Smooth muscle cell (in vitro differentiated cells): ENCODE measurements at regions not wholly inside any gene's neighbourhood (a gene's known extent, or its start where the extent isn't known, plus 50 kb on each side); places are given as distances from the start of the nearest gene placed in this dataset.

Experiments
- DNase-seq: peaks from one replicate; lab custom pipeline; 2025; ENCODE audit not compliant: unreplicated experiment; lab: John Stamatoyannopoulos, UW
- H2AFZ ChIP-seq: fragments of 200-600 bp; sonication (generic); 2 replicates; pipeline ENCODE4 v1.6.0; 2016; ENCODE audit warnings: antibody characterized with exemption, low read depth, mild to moderate bottlenecking
- H3F3A ChIP-seq: fragments of 200-600 bp; sonication (generic); 2 replicates; pipeline ENCODE4 v1.6.0; 2017; ENCODE audit warnings: antibody characterized with exemption, low read depth
- H3K27ac ChIP-seq: fragments of 200-600 bp; sonication (generic); 2 replicates; pipeline ENCODE4 v1.5.1; 2016; ENCODE audit warnings: low read depth, mild to moderate bottlenecking
- H3K27me3 ChIP-seq: fragments of 200-600 bp; sonication (generic); 2 replicates; pipeline ENCODE4 v1.6.1; 2016; ENCODE audit warnings: low read depth, mild to moderate bottlenecking
- H3K36me3 ChIP-seq: fragments of 200-600 bp; sonication (generic); 2 replicates; pipeline ENCODE4 v1.5.1; 2016; ENCODE audit warnings: low read depth
- H3K4me1 ChIP-seq: fragments of 200-600 bp; sonication (generic); 2 replicates; pipeline ENCODE4 v1.5.1; 2016; ENCODE audit warnings: low read depth
- H3K4me2 ChIP-seq: fragments of 200-600 bp; sonication (generic); 2 replicates; pipeline ENCODE4 v1.6.0; 2016; ENCODE audit warnings: mild to moderate bottlenecking
- H3K4me3 ChIP-seq: fragments of 200-600 bp; sonication (generic); 2 replicates; pipeline ENCODE4 v1.5.1; 2016; ENCODE audit warnings: mild to moderate bottlenecking
- H3K79me2 ChIP-seq: fragments of 200-600 bp; sonication (generic); 2 replicates; pipeline ENCODE4 v1.6.0; 2016; ENCODE audit warnings: low read depth, mild to moderate bottlenecking
- H3K9ac ChIP-seq: fragments of 200-600 bp; sonication (generic); 2 replicates; pipeline ENCODE4 v1.6.0; 2016; ENCODE audit warnings: low read depth
- H3K9me3 ChIP-seq: fragments of 200-600 bp; sonication (generic); replicated peaks from 2 replicates; pipeline ENCODE4 v1.5.1; 2016; ENCODE audit warnings: low read depth
- H4K20me1 ChIP-seq: fragments of 200-600 bp; sonication (generic); 2 replicates; pipeline ENCODE4 v1.6.0; 2016; ENCODE audit warnings: low read depth
- WGBS: methylation state at CpG from one replicate; pipeline ENCODE4 v1.1.7; 2016; ENCODE audit warnings: low lambda C conversion rate; 5-methylcytosine and 5-hydroxymethylcytosine counted together
- TF ChIP-seq, protein P1 (sequence below): fragments of 200-600 bp; sonication (generic); IDR thresholded peaks from 2 replicates; pipeline ENCODE4 v1.5.1; 2017; ENCODE audit warnings: borderline replicate concordance, mild to moderate bottlenecking, antibody characterized with exemption; ENCODE audit not compliant: insufficient read depth, poor library complexity, severe bottlenecking

DNA sequence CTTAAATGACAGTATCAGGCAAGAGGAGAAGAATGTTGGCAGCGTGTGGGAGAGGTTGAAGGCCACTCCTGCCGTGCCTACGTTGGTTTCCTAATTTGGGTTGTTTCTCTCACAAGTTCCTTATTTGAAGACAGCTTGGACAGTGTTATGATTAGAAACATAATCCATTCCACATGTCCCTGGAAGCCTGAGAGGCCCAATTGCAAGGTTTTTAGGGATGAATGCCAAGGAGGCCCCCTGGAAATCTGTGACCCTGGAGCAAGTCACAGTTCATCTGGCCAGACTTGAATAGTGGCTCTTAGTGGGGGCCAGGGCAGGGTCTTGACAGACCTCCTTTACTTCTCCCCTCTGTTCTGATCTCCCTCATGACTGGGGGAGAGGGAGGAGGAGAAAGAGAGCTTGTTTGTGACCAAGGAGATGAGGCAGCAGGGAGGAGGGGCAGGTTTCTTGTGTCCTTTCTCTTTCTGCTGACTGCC lies 584.4 kb upstream of the TBL1XR1 start:
- no peak overlapping the region for H3K9ac ChIP-seq
- no peak overlapping the region for H2AFZ ChIP-seq
- no peak overlapping the region for H3K4me3 ChIP-seq
- no peaks in the 10 kb centered on the region for H3K27me3 ChIP-seq
- H4K20me1 ChIP-seq: no peaks in the 10 kb centered on the region
- H3K4me1 ChIP-seq: no peaks in the 10 kb centered on the region
- H3F3A ChIP-seq: no peaks in the 10 kb centered on the region
- H3K27ac ChIP-seq: no peak overlapping the region
- 23% methylated on average over 3 of the region's 3 CpGs for WGBS
- no peak overlapping the region for H3K4me2 ChIP-seq
- TF ChIP-seq, protein P1, sequence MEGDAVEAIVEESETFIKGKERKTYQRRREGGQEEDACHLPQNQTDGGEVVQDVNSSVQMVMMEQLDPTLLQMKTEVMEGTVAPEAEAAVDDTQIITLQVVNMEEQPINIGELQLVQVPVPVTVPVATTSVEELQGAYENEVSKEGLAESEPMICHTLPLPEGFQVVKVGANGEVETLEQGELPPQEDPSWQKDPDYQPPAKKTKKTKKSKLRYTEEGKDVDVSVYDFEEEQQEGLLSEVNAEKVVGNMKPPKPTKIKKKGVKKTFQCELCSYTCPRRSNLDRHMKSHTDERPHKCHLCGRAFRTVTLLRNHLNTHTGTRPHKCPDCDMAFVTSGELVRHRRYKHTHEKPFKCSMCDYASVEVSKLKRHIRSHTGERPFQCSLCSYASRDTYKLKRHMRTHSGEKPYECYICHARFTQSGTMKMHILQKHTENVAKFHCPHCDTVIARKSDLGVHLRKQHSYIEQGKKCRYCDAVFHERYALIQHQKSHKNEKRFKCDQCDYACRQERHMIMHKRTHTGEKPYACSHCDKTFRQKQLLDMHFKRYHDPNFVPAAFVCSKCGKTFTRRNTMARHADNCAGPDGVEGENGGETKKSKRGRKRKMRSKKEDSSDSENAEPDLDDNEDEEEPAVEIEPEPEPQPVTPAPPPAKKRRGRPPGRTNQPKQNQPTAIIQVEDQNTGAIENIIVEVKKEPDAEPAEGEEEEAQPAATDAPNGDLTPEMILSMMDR: no peak
- DNase-seq: no peak
- no peaks in the 10 kb centered on the region for H3K9me3 ChIP-seq
- H3K79me2 ChIP-seq: no peaks in the 10 kb centered on the region
- H3K36me3 ChIP-seq: no peaks in the 10 kb centered on the region

DNA sequence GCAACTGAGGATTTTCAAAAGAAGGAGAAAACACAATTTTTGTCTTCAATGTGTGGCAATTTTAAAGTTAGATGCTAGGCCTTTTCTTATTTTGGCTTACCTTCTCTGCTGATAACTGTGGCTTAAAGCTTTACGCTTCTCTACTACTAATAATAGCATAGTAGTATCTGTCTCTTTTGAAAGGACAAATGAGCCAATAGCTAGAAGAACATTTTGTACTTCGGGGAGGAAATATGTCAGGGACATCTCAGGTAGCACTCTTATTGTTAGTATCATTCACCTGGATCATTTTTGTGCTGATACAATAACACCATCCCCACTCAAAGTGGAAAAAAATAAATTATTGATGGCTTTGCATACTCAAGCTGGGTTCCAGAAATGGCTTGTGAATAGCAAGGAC lies 586.1 kb upstream of the TBL1XR1 start:
- no peak overlapping the region for H3K9ac ChIP-seq
- no peak for DNase-seq
- no peak overlapping the region for H2AFZ ChIP-seq
- WGBS: 94% methylated on average over 2 of the region's 2 CpGs
- no peaks in the 10 kb centered on the region for H3K79me2 ChIP-seq
- no peaks in the 10 kb centered on the region for H3K36me3 ChIP-seq
- TF ChIP-seq, protein P1: no peak
- no peaks in the 10 kb centered on the region for H4K20me1 ChIP-seq
- no peaks in the 10 kb centered on the region for H3K4me1 ChIP-seq
- H3K27ac ChIP-seq: no peak overlapping the region
- no peak overlapping the region for H3K4me2 ChIP-seq
- H3K27me3 ChIP-seq: no peaks in the 10 kb centered on the region
- H3F3A ChIP-seq: no peaks in the 10 kb centered on the region
- H3K4me3 ChIP-seq: no peak overlapping the region
- no peaks in the 10 kb centered on the region for H3K9me3 ChIP-seq

DNA sequence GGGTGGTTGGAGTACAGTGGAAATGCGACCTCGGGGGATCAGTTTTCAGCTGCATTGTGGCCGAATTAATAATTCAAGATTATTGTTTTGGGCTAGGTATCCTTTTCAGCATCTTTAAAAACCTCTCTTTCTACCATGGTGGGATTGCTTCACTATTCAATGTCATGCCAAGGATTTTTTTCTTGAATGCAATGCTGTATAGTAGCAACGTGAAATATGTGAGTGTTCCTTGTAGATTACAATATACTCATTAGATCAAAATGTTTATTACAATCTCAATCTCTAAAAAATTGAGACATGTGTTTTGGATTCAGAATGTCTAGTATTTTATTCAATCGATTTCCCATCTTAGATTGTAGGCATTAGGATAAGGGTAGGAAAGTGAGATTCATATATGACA lies 586.5 kb upstream of the TBL1XR1 start:
- H3K9ac ChIP-seq: no peak overlapping the region
- no peaks in the 10 kb centered on the region for H3F3A ChIP-seq
- H4K20me1 ChIP-seq: no peaks in the 10 kb centered on the region
- no peaks in the 10 kb centered on the region for H3K79me2 ChIP-seq
- H3K4me3 ChIP-seq: no peak overlapping the region
- H3K36me3 ChIP-seq: no peaks in the 10 kb centered on the region
- no peaks in the 10 kb centered on the region for H3K9me3 ChIP-seq
- H3K4me2 ChIP-seq: no peak overlapping the region
- no peak overlapping the region for H2AFZ ChIP-seq
- 97% methylated on average over 5 of the region's 5 CpGs for WGBS
- DNase-seq: no peak
- no peak overlapping the region for H3K27ac ChIP-seq
- H3K4me1 ChIP-seq: no peaks in the 10 kb centered on the region
- H3K27me3 ChIP-seq: no peaks in the 10 kb centered on the region
- TF ChIP-seq, protein P1: no peak

DNA sequence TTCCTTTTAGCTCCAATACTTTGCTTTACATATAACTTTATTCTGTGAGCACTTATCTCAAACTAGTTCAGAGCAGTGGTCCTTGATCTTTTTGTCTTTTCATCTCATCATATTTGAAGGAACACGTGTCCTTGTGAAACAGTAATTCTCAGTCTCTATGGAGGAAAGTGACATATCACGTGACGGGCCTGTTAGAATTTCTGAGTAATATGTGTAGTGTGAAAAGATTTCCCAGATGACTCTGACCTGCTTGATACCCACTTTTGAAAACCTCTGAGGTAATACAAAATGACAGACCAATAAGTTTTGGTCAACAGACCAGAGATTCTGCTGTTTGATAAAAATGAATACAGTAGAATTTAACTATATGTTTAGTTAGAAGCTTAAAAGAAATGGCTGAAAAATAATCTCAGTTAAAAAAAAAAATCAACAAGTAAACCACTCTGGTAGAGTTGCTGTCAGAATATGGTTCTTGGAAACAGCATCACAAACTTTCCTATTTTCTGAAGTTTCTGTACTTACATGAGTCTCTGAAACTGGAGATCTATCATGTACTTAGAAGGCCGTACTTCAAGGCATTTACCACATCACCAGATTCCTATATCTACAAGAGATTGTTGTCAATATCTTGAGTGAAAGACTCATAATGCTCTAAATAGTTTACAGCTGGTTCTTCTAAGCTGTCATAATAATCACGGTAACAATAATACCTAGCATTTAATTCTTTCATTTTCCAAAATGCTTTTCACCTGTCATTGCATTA lies 590.2 kb upstream of the TBL1XR1 start:
- Histone ChIP-seq H3K9me3 (no peaks in the 10 kb centered on the region), H3K4me2 (no peak overlapping the region), H3K79me2 (no peaks in the 10 kb centered on the region), H3K4me1 (no peaks in the 10 kb centered on the region), H3F3A (peaks cover 7% of the 10 kb centered on the region), H3K27ac (no peak overlapping the region), H2AFZ (no peak overlapping the region), H3K36me3 (no peaks in the 10 kb centered on the region), H3K4me3 (no peak overlapping the region), H4K20me1 (no peaks in the 10 kb centered on the region), H3K9ac (no peak overlapping the region), H3K27me3 (no peaks in the 10 kb centered on the region)
- no peak for DNase-seq
- TF ChIP-seq, protein P1: no peak
- WGBS: 74% methylated on average over 5 of the region's 5 CpGs
